C4-2B (cell line): ENCODE measurements at regions not wholly inside any gene's neighbourhood (a gene's known extent, or its start where the extent isn't known, plus 50 kb on each side); places are given as distances from the start of the nearest gene placed in this dataset.

ENCODE experiments used
- CTCF ChIP-seq: fragments of 450-650 bp; conservative IDR thresholded peaks from 2 replicates; pipeline ENCODE4 v1.5.1; 2017; ENCODE audit warnings: mild to moderate bottlenecking
- ZFX ChIP-seq: fragments of 450-650 bp; IDR thresholded peaks from 2 replicates; pipeline ENCODE4 v1.6.1; 2017

DNA sequence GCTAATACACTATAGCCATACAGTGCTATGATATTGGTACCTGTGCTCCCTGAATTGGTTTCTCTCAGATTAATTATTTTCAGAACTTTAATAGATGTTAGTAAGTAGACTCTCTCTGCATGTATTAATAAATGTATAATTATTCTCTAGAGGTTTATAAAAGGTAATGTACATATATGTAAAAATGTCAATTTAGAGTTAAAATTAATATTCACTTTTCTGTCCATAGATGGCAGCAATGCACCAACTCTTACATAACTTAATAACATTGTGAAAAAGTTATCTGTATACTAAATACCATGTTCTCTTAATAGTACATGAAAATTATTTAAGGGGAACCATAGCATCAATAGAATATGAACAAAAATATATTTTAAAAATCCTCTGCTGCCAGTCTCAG lies 515.0 kb upstream of the KLHL1 start:
- TF ChIP-seq CTCF (peak; percentile 34), ZFX (no peak)
